IMR-90 (cell line): ENCODE measurements at regions not wholly inside any gene's neighbourhood (a gene's known extent, or its start where the extent isn't known, plus 50 kb on each side); places are given as distances from the start of the nearest gene placed in this dataset.
A peak's percentile ranks its signal among the peaks of the same experiment; 100 is the strongest.

ENCODE experiments used
- ATAC-seq: fragments of 200-7000 bp; cut with Tn5 transposase; 2 replicates; pipeline ENCODE4 v1.9.1; 2020; ENCODE audit warnings: low read depth, mild to moderate bottlenecking, moderate library complexity
- BruUV-seq: library from RNA; stranded (reverse); fragments of 400-500 nt; replicated peaks from 2 replicates; lab custom pipeline; 2021; lab: Mats Ljungman, UMichigan
- CTCF ChIA-PET: fragments of 300-600 bp; formaldehyde crosslinking; extraction: SDS; loops from one replicate; lab custom pipeline; 2021; ENCODE audit warnings: antibody characterized with exemption; lab: Yijun Ruan, JAX
- POLR2A ChIA-PET: fragments of 300-600 bp; sonication (Branson Sonifier 250); formaldehyde crosslinking; loops from one replicate; lab custom pipeline; 2022; ENCODE audit warnings: antibody characterized with exemption; ENCODE audit not compliant: unreplicated experiment; lab: Charles Lee
- DNase-seq: peaks from one replicate; pipeline ENCODE4 v3.0.0; 2013
- H2AFZ ChIP-seq: replicated peaks from 2 replicates; pipeline ENCODE3; 2013; ENCODE audit warnings: low read length, mild to moderate bottlenecking; ENCODE audit not compliant: poor library complexity
- H2AK5ac ChIP-seq: 2 replicates; pipeline ENCODE4 v1.6.1; 2013; ENCODE audit warnings: low read depth, low read length, inconsistent platforms
- H2AK9ac ChIP-seq: replicated peaks from 2 replicates; pipeline ENCODE3; 2013; ENCODE audit warnings: mild to moderate bottlenecking, low read depth, low read length, moderate library complexity; ENCODE audit not compliant: poor library complexity
- H2BK120ac ChIP-seq: 2 replicates; pipeline ENCODE4 v1.6.1; 2013; ENCODE audit warnings: low read depth, low read length, inconsistent platforms
- H2BK15ac ChIP-seq: 3 replicates; pipeline ENCODE4 v1.6.1; 2013; ENCODE audit warnings: low read depth, low read length, inconsistent platforms
- H2BK20ac ChIP-seq: 2 replicates; pipeline ENCODE4 v1.6.1; 2013; ENCODE audit warnings: low read depth, mild to moderate bottlenecking, inconsistent platforms, low read length, moderate library complexity
- H2BK5ac ChIP-seq: 2 replicates; pipeline ENCODE4 v1.6.1; 2013; ENCODE audit warnings: mild to moderate bottlenecking, low read depth, low read length, inconsistent platforms; ENCODE audit not compliant: poor library complexity, severe bottlenecking
- H3K14ac ChIP-seq: replicated peaks from 2 replicates; pipeline ENCODE4 v1.6.1; 2013; ENCODE audit warnings: low read depth, low read length, inconsistent platforms
- H3K18ac ChIP-seq: 2 replicates; pipeline ENCODE4 v1.6.1; 2013; ENCODE audit warnings: low read depth, low read length, control low read depth
- H3K23ac ChIP-seq: 2 replicates; pipeline ENCODE4 v1.6.1; 2013; ENCODE audit warnings: low read depth, low read length, inconsistent platforms
- H3K27ac ChIP-seq: 2 replicates; pipeline ENCODE4 v1.5.1; 2013; ENCODE audit warnings: mild to moderate bottlenecking, control low read depth, low read length; ENCODE audit not compliant: insufficient read depth
- H3K27me3 ChIP-seq: 2 replicates; pipeline ENCODE4 v1.6.1; 2013; ENCODE audit warnings: low read length; ENCODE audit not compliant: control insufficient read depth, insufficient read depth
- H3K36me3 ChIP-seq: 2 replicates; pipeline ENCODE4 v1.6.1; 2013; ENCODE audit warnings: low read length, mixed read lengths; ENCODE audit not compliant: control insufficient read depth, insufficient read depth
- H3K4ac ChIP-seq: 2 replicates; pipeline ENCODE4 v1.6.1; 2013; ENCODE audit warnings: low read depth, low read length, inconsistent platforms
- H3K4me1 ChIP-seq: 2 replicates; pipeline ENCODE4 v1.6.1; 2013; ENCODE audit warnings: low read length, mixed read lengths; ENCODE audit not compliant: control insufficient read depth, insufficient read depth
- H3K4me2 ChIP-seq: 2 replicates; pipeline ENCODE4 v1.6.1; 2013; ENCODE audit warnings: low read depth, mild to moderate bottlenecking, control low read depth, low read length, moderate library complexity
- H3K4me3 ChIP-seq: 2 replicates; pipeline ENCODE4 v1.5.1; 2013; ENCODE audit warnings: low read depth, mild to moderate bottlenecking, control low read depth, low read length, moderate library complexity; ENCODE audit not compliant: insufficient read depth
- H3K56ac ChIP-seq: 2 replicates; pipeline ENCODE4 v1.6.1; 2013; ENCODE audit warnings: low read length, inconsistent platforms; ENCODE audit not compliant: insufficient read depth; ENCODE audit errors: extremely low read depth
- H3K79me1 ChIP-seq, 2 experiments: 2 replicates each; pipeline ENCODE4 v1.6.1; 2013; ENCODE audit warnings: low read length in 2 of 2, inconsistent platforms in 1 of 2, low read depth in 1 of 2
- H3K9ac ChIP-seq: 2 replicates; pipeline ENCODE4 v1.6.1; 2013; ENCODE audit warnings: low read depth, low read length, control low read depth
- H3K9me1 ChIP-seq: 2 replicates; pipeline ENCODE4 v1.6.1; 2013; ENCODE audit warnings: low read length, inconsistent platforms; ENCODE audit not compliant: insufficient read depth
- H3K9me3 ChIP-seq: 2 replicates; pipeline ENCODE4 v1.6.1; 2013; ENCODE audit warnings: low read length; ENCODE audit not compliant: control insufficient read depth, insufficient read depth
- H4K20me1 ChIP-seq: 2 replicates; pipeline ENCODE4 v1.6.1; 2013; ENCODE audit warnings: low read length, inconsistent platforms; ENCODE audit not compliant: insufficient read depth
- H4K5ac ChIP-seq: 2 replicates; pipeline ENCODE4 v1.6.1; 2013; ENCODE audit warnings: mild to moderate bottlenecking, low read depth, low read length, control low read depth
- H4K8ac ChIP-seq, 2 experiments: 2 replicates each; pipeline ENCODE4 v1.6.1; 2013; ENCODE audit warnings: low read depth in 2 of 2, low read length in 2 of 2, control low read depth in 1 of 2, inconsistent platforms in 1 of 2
- H4K91ac ChIP-seq: 2 replicates; pipeline ENCODE4 v1.6.1; 2013; ENCODE audit warnings: low read depth, low read length, inconsistent platforms; ENCODE audit not compliant: insufficient read depth
- BHLHE40 ChIP-seq: fragments of 150-350 bp; IDR thresholded peaks from 2 replicates; pipeline ENCODE4 v1.6.1; 2016; ENCODE audit warnings: mild to moderate bottlenecking, low read depth, low read length
- CHD1 ChIP-seq: IDR thresholded peaks from 2 replicates; pipeline ENCODE4 v1.6.1; 2012; ENCODE audit warnings: low read depth, low read length, improper control_type of control experiment
- CTCF ChIP-seq: conservative IDR thresholded peaks from 2 replicates; pipeline ENCODE4 v1.5.1; 2012; ENCODE audit warnings: mild to moderate bottlenecking, low read depth, low read length, improper control_type of control experiment
- FOS ChIP-seq: fragments of 150-350 bp; IDR thresholded peaks from 2 replicates; pipeline ENCODE4 v1.6.1; 2016; ENCODE audit warnings: low read depth, low read length
- MXI1 ChIP-seq: IDR thresholded peaks from 2 replicates; pipeline ENCODE4 v1.6.1; 2012; ENCODE audit warnings: low read depth, mild to moderate bottlenecking, low read length, moderate library complexity, borderline replicate concordance
- RCOR1 ChIP-seq: IDR thresholded peaks from 2 replicates; pipeline ENCODE4 v1.6.1; 2012; ENCODE audit warnings: mild to moderate bottlenecking, low read length, improper control_type of control experiment; ENCODE audit not compliant: insufficient replicate concordance
- RFX5 ChIP-seq: IDR thresholded peaks from 2 replicates; pipeline ENCODE4 v1.8.0; 2012; ENCODE audit warnings: low read depth, mild to moderate bottlenecking, low read length, moderate library complexity
- WGBS, 2 experiments: methylation state at CpG; one replicate each; pipeline versions ENCODE4 v1.1.5 to v1.1.7; 2013; ENCODE audit warnings: missing lambda C conversion rate in 2 of 2; ENCODE audit not compliant: insufficient read length in 1 of 2; ENCODE audit errors: extremely low coverage in 2 of 2; 5-methylcytosine and 5-hydroxymethylcytosine counted together
- dilution Hi-C: fragments of 300-500 bp; cut with HindIII; formaldehyde crosslinking; loops from one replicate; pipeline ENCODE4 v1.14.3; 2018; ENCODE audit warnings: low sequenced_read_pairs; ENCODE audit not compliant: unreplicated experiment
- in situ Hi-C: fragments of 300-500 bp; cut with MboI; formaldehyde crosslinking; loops from 3 replicates; pipeline ENCODE4 v1.14.3; 2019; ENCODE audit warnings: low sequenced_read_pairs, inconsistent platforms, mixed read lengths
- intact Hi-C: fragments of 100-400 bp; cut with micrococcal nuclease; formaldehyde crosslinking; loops from 2 replicates; pipeline ENCODE4 v1.10.0; 2022
- TF ChIP-seq, protein P1 (sequence below): fragments of 150-350 bp; IDR thresholded peaks from 2 replicates; pipeline ENCODE4 v1.6.1; 2016; ENCODE audit warnings: low read depth, mild to moderate bottlenecking, low read length, moderate library complexity, borderline replicate concordance

- ATAC-seq (no peak), DNase-seq (no peak)
- Histone ChIP-seq H3K56ac (no peak overlapping the region), H4K8ac (peak overlapping the region in 1 of 2 experiments; percentile 69; a peak in 1 of 4 replicates), H3K36me3 (no peaks in the 10 kb centered on the region), H3K9me3 (no peaks in the 10 kb centered on the region), H3K9me1 (no peaks in the 10 kb centered on the region), H3K18ac (peak overlapping the region; percentile 35; the same call in 1 of the 2 replicates), H3K9ac (no peak overlapping the region), H3K23ac (no peak overlapping the region), H2BK20ac (peak overlapping the region; percentile 82; the same call in 1 of the 2 replicates), H3K4me3 (no peak overlapping the region), H3K4ac (peak overlapping the region; percentile 48; the same call in 1 of the 2 replicates), H2BK5ac (no peak overlapping the region), H2AK5ac (peak overlapping the region; percentile 88; the same call in 1 of the 2 replicates), H2AFZ (no peak overlapping the region), H4K91ac (peak overlapping the region; percentile 46; the same call in 1 of the 2 replicates), H2BK120ac (peak overlapping the region; percentile 54), H3K4me1 (no peaks in the 10 kb centered on the region; the same call in 1 of the 2 replicates), H3K4me2 (no peak overlapping the region; the same call in 1 of the 2 replicates), H2AK9ac (no peak overlapping the region), H4K20me1 (no peaks in the 10 kb centered on the region), H4K5ac (no peak overlapping the region), H3K14ac (peak overlapping the region; percentile 57; the same call in 1 of the 2 replicates), H3K79me1 (no peaks in the 10 kb centered on the region), H3K27ac (no peak overlapping the region), H3K27me3 (no peaks in the 10 kb centered on the region), H2BK15ac (no peak overlapping the region; the same call in 2 of the 3 replicates)
- WGBS, 2 experiments = no CpG with 5 or more reads among the region's 2 CpGs
- ChIA-PET CTCF (no interaction called here), POLR2A (no interaction called here)
- in situ Hi-C loops (no loop called here), dilution Hi-C loops (no loop called here), intact Hi-C loops (no loop called here)
- TF ChIP-seq CTCF (no peak), MXI1 (no peak), RFX5 (no peak), BHLHE40 (no peak), FOS (no peak), CHD1 (no peak), RCOR1 (no peak)
- TF ChIP-seq, protein P1, sequence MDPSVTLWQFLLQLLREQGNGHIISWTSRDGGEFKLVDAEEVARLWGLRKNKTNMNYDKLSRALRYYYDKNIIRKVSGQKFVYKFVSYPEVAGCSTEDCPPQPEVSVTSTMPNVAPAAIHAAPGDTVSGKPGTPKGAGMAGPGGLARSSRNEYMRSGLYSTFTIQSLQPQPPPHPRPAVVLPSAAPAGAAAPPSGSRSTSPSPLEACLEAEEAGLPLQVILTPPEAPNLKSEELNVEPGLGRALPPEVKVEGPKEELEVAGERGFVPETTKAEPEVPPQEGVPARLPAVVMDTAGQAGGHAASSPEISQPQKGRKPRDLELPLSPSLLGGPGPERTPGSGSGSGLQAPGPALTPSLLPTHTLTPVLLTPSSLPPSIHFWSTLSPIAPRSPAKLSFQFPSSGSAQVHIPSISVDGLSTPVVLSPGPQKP = no peak
- BruUV-seq = no TSS peak
Observed at GRCh38 chr1:195594322-195594721, 1013.9 kb downstream of the KCNT2 start.
